ENCODE measurements at regions not wholly inside any gene's neighbourhood (a gene's known extent, or its start where the extent isn't known, plus 50 kb on each side); places are given as distances from the start of the nearest gene placed in this dataset.
"Not testable (repeated sequence)": the region's sequence is repeated elsewhere in the genome, so short reads cannot be mapped to it uniquely, and the experiment has no call there.

DNA sequence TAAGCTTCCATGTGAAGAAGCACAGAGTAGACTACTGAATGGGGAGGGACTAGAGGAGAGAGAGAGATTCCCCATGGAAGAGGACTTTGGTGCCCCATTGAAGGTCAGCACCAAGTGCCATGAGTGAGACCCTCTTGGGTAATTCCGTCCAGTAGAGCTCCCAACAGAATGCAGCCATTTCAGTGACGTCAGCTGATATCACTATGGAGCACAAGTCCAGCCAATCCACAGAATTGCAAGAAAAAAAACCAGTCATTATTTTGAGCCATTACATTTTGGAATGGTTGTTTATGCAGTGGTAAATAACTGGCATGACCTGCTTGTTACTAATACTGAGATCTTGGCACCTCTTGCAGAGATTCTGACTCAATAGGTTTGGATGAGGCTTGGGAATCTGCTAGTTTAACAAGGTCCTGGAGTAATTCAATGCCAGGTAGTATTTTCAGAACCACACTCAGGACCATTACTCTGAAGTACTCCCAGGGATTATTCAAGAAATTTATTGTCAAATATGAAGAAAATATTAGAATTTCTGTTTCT, 52.6 kb upstream of the SP8 start:
- no peak for DNase-seq (ENCODE audit: low read depth in 4 of 4, low spot score in 3 of 4)

DNA sequence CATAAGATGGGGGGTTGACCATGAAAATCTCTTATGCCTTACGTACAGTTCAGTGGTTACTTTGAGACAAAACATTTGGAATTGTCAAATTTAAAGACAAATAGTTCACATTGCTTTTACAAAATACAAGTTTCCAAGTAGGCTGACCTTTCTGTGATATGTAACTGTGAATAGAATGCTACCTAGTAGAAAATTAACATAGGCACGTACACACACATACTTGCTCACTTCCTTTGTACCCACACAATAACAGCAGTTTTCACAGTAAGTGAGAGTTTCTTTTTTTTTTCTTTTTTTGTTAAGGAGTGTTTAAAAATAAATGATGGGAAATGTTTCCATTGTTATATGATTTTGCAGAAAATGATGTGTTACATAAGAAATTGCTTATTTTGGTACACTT, 53.3 kb upstream of the SP8 start:
- no peak for DNase-seq (ENCODE audit: low read depth in 4 of 4, low spot score in 3 of 4)

DNA sequence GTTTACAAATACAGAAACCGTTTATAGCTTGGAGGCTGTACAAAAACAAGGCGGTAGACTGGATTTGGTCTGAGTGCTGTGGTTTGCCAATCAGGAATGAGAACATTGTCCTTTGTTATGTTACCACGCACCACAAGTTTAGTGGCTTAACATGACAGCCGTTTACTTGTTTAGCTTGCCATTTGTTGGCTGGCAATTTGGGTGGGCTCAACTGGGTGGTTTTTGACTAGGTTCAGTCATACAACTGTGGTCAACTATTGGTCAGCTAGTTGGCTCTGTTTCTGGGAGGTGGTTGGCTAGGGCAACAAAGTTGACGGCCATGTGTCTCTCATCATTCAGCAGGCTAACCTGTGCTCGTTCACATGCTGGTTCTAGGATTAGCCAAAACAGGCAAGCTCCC, 60.1 kb upstream of the SP8 start:
- no peak for DNase-seq (ENCODE audit: low read depth in 4 of 4, low spot score in 3 of 4)

DNA sequence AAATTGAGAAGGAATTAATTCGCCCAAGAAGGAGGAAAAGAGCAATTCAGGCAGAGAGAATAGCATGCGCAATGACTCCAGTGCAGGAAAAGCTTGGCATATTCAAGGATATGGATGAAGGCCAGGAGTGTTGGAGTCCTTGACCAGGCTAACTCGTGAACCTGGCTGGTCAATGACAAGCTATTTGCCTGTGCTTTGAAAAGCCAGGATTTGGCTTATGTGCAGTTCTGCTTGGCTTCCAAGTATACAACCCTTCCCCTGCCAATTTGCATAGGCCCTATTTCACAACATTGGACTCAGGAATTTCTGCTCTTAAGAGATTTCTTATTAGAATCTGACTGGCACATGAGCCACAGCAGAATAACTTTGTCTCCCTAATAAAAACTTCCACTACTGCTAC, 72.3 kb upstream of the SP8 start:
- no peak for DNase-seq (ENCODE audit: low read depth in 4 of 4, low spot score in 3 of 4)

DNA sequence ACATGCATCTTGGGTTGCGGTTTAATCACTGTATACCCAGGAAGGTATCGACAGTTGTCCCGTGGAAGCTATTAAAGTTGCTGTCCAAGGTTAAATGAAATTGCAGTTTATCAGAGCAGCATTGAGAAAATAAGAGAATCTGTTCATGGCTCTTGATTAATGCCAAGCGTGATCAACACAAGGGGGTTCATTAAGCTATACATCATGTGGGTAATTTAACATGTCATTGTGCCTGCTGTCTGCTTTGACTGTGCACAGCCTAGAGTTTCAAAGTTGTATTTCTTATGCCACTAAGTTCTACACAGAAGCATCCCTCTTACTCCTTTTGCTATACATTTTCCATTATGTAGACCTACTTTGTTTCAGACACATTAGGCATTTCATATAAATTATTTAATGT, 74.8 kb upstream of the SP8 start:
- DNase-seq (ENCODE audit: low read depth in 4 of 4, low spot score in 3 of 4) = no peak

DNA sequence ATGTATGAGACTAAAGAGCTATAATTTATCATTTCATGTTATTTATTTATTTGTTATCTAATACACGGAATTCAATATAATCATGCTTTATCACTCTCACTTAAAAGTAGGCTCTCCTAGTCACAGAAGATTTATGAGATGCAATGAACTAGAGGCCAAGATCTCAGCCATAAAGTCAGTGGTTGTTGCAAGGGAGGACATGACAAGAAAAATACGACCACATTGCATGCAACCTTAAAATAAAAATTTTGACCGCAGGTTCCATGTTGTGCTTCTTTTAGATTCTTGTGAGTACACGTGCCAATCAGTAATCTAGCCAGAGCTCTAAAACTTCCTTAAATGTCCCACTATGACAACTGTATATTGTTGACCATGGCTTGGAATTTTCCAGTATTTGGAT, 75.9 kb upstream of the SP8 start:
- DNase-seq (ENCODE audit: low read depth in 4 of 4, low spot score in 3 of 4) = no peak

DNA sequence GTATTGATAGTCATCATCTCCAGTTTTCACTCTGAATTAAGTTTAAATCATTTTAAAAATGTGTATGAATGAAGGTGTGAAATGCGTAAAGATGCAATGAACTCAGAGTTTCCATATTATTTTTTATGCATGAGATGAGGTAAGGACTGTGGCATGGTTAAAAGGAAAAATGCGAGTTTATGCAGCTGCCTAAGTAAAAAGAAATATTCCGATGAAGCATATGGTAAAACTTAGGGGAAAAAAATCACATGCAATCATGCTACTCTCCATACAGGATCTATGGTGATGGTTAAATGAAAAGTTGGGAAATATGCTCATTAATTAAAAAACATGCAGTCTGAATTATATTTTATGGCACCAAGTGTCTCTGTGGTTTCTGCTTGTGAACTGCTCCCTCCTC, 77.5 kb upstream of the SP8 start:
- no peak for DNase-seq (ENCODE audit: low read depth in 4 of 4, low spot score in 3 of 4)

DNA sequence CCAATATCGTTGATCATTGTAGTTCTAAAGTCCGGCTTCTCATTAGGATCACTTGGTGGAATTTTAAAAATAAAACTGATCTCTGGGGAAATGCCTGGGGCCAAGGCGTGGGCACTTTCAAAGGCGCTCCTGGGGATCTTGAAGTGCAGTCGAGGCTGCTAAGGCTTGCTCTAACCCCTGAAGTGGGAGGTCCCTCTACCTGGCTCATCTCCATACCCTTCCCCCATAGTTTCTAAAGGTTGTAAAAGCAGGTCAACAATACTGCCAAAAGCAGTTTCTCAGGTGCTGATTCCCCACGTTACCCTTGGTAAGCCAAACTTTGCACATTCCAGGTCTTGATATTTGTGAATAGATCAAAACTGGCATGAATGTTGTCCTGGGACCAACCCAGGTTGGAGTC, 79.0 kb upstream of the SP8 start:
- no peak for DNase-seq (ENCODE audit: low read depth in 4 of 4, low spot score in 3 of 4)

DNA sequence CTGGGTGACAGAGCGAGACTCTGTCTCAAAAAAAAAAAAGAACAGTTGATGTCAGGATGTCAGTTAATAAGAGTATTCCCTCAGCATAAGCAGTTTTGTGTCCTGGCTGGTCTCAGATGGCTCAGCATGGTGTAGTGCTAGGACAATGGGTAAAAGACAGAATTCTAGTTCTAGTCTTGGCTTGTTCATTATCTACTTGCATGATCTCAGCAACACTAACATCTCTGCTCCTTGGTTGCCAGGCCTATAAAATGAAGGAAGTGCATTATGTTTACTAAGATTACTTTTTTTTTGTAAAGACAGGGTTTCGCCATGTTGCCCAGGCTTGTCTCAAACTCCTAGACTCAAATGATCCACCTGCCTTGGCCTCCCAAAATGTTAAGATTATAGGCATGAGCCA, 84.3 kb upstream of the SP8 start:
- no peak for DNase-seq (ENCODE audit: low read depth in 4 of 4, low spot score in 3 of 4)

DNA sequence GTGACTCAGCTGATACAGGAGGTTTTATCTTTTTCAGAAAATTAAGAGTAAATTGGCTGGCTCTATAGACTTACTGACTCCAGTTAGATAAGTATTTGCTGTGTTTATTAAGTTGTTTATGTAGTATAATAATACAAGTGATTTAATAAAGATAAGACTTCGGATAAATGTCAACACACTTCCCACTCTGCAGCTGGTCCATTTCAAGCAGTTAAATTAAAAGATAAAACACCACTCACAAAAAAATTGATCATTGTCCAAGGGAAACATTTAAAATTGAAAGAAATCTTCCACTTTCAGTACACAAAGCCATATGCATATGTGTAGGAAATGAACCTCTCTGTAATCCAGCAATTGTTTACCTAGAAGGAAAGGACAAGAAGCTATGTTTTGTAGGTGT, 106.1 kb upstream of the SP8 start:
- peak in 2 of 4 donors; percentile 0 to 5 for DNase-seq (ENCODE audit: low read depth in 4 of 4, low spot score in 3 of 4)

DNA sequence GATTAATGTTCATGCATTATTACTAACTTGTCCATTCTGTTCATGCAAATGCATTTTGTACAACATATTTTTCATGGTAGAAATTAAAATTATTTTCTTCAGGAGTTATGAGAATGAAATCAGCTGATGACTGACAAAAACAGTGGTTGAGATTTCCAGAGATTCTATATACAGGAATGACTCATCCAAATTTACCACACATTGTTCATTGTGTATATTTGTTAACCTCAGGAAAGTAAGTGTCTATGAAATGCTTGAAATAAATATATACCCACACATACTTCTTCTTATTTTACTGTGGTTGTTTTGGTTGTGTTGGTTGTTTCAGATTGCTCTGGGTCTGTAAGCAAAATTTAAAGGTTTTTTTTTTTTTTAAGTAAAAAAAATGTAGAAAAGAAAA, 108.1 kb upstream of the SP8 start:
- DNase-seq (ENCODE audit: low read depth in 4 of 4, low spot score in 3 of 4) = no peak

DNA sequence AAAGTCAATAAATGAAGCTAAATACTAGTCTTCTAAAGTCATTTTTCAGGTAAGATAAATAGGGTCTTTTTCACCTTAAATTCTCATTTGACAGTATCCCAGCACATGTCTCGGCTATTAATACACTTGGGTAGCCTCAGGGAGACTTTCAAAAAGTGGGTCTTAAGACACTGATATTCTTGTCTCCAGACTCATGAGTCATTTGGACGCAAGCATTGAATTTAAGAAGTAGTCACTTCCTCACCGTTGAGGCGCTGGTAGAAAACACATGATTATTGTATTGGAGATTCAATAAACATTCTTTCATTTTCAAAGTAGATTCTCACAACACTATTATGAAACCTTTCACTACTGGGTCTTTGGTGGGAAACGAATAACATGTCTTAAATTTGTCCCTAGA, 108.9 kb upstream of the SP8 start:
- DNase-seq (ENCODE audit: low read depth in 4 of 4, low spot score in 3 of 4) = no peak

DNA sequence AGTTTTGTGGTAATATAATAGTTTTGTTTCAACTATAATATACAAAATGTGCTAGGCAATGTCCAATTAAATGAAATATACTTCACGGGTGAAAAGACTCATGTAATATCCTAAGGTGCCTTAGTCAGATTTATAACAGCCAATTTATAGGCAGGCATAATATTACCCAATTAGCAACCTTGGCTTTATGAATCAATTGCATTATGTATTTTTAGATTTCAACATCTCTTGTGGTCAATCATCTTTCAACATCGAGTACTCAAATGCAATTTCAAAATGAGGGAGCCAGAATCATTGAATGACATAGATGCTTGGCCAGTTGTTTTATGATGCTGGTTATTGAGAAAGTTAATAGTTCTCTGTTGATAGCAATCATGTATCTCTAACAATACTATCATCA, 110.3 kb upstream of the SP8 start:
- DNase-seq (ENCODE audit: low read depth in 4 of 4, low spot score in 3 of 4) = no peak

DNA sequence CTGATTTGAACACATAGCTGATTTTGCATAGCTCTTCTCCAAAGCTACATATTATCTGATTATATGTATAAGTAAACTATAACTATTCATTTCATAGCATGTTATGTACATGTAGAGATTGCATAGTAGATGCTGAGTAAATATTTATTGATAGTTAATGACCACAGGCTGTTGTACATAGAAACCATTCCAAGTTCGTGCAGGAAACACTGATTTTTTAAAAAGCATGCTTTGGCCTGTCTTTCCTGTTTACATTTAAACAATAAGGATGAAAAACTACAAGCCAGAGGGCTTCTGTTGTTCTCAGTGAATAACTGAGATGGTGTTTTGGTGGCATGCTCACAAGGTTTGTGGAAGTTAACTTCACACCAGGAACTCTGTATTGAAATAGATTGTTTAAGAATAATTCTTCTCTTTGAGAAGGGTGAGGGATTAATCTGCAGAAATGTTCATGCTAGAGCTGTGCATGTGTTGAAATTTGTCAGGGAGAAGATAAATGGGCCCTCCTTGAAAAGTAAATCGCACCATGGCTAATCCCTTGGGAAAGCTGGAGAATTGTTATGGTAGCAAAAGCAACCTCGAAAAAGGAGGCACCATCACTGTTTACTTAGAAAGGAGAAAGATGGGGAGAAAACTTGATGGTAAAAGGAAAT, 120.2 kb upstream of the SP8 start:
- no peak for DNase-seq (ENCODE audit: low read depth in 4 of 4, low spot score in 3 of 4)

DNA sequence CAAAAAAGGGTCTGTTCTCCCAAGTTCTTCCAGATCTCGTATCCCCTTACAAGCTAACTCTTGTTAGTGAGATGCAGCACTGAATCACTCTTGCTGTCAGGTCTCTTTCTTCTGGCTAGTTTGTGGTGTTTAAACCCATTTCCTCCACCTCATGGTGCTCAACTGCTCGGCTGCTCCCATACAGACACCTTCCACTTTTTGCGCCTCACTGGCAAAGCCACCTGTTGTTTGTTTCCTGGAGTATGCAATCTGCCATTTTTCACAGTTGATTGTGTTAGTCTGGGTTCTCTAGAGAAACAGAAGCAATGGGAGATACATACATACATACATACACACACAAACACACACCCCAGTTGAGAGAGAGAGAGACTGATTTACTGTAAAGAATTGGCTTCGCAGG, 124.4 kb upstream of the SP8 start:
- no peak for DNase-seq (ENCODE audit: low read depth in 4 of 4, low spot score in 3 of 4)

DNA sequence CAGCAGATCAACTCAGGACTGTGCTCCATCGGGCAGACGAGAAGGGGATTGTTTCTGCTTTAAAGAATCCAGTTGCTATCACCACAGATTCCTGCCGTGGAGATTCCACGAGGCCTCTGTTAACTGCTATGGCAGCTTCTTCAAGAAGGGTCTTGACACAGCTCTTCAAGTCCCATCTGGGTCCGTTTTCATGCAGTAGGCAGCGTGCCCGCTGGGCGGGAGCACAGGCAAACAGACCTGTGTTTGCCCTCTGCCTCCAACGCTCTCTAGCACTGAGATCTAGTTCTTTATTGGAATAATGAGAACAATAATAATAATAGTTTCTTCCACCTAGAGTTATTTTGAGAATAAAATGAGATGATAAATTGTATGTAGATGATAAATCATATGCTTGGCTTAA, 127.2 kb upstream of the SP8 start:
- DNase-seq (ENCODE audit: low read depth in 4 of 4, low spot score in 3 of 4) = no peak

DNA sequence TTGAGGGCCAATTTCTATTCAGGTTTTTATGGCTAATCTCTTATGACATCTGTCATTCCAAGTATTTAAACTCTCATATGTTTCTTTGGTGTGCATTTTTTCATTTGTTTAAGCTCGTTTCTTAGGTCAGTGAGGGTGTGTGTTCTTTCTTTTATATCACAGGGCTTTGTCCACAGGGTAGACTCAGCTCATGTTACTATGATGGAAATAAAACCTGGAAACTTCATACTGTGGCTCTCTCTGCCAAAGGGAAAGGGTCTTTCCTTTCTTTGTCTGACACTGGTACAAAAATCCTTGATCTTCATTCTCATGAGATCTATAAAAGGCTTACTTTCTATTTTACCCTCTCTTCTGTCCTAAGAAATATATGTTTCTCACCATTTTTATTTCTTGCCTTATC, 129.6 kb upstream of the SP8 start:
- DNase-seq (ENCODE audit: low read depth in 4 of 4, low spot score in 3 of 4) = no peak

DNA sequence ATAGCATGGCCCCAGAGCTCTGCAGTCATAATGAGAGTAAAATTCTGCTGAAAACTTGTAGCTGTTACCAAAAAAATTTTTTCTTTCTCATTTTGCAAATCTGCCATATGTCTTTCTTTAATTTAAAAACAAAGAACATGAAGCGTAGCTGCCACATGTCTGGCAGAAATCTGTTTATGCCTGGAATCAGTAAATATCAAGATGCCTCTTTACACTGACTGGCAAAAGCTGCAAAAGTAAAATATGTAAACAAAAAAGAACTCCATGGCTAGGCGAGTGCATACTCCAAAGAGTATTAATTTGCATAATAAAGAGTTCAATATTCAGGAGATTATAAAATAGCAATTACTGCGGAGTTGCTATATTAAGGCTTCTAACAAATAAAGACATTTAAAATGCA, 130.9 kb upstream of the SP8 start:
- DNase-seq (ENCODE audit: low read depth in 4 of 4, low spot score in 3 of 4) = no peak

DNA sequence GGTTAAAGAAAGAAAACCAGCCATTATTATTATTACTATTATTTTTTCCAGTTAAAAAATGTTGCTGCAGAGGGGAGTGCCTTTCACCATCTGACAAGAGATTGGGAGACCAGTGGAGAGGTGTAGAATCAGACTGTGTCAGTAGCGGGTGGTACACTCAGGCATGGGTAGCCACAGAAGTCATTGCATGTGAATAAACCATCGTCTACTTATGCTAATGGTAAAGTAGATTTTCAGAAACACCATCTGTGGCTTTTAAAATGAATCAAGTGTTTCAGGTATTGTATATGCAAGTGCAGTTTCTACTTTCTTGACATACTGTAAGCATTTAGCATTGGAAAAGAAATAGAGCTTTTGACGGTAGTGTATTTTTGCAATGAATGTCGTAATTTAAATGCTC, 131.5 kb upstream of the SP8 start:
- no peak for DNase-seq (ENCODE audit: low read depth in 4 of 4, low spot score in 3 of 4)

DNA sequence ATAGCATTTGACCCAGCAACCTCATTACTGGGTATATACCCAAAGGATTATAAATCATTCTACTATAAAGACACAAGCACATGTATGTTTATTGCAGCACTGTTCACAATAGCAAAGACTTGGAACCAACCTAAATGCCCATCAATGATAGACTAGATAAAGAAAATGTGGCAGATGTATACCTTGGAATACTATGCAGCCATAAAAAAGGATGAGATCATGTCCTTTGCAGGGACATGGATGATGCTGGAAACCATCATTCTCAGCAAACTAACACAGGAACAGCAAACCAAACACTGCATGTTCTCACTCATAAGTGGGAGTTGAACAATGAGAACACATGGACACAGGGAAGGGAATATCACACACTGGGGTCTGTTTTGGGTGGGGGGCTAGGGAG, 140.5 kb upstream of the SP8 start:
- DNase-seq (ENCODE audit: low read depth in 4 of 4, low spot score in 3 of 4) = not testable (repeated sequence)

DNA sequence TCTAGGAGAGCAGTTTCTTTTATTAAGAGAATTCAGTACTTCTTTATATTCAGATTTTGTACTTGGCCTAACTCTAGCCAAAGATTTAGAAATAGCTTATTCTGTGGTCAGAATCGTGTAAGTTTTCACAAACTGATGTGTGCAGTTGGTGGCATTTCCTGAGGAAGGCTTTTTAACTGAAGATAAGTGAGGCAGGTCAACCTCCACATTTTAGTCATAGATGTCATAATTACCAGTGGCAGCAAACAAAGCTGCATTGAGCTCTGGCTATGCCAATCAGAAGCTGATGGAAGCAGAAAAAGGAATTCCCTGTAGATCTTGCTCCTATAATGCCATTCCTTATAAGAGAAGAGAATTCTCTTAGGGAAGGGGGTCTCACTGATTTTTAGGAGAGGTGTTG, 141.3 kb upstream of the SP8 start:
- DNase-seq (ENCODE audit: low read depth in 4 of 4, low spot score in 3 of 4) = no peak

DNA sequence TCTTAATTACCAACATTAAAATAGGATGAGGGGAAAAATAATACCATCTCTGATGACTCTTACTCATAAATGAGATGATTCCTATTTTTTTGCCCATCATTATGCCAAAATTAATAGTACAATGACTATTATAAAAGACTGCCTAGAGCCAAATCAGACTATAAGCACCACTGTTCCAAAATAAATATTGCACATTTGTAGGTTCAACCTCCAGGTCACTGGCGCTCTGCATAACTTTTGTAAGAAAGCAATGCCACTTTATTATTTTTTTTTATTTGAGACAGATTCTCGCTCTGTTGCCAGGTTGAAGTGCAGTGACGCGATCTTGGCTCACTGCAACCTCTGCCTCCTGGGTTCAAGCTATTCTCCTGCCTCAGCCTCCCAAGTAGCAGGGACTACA, 142.5 kb upstream of the SP8 start:
- no peak for DNase-seq (ENCODE audit: low read depth in 4 of 4, low spot score in 3 of 4)

DNA sequence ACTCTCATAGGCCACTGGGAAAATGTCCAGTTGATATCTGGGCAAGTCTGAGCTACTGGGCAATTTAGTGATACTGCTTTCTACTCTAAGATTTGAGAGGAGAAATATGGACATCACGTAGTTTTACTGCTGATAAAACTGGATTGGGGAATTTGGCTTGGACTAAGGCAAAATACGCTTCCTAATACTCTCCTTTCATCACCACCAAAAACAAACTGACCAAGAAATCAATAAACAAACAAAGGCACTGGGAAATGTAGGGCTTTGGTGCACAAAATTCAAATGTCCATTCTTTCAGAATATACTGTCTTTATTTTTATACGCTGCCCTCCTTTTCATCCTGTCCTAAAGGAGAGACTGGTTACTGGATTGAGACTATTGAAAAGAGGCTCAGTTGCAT, 145.1 kb upstream of the SP8 start:
- DNase-seq (ENCODE audit: low read depth in 4 of 4, low spot score in 3 of 4) = no peak

Measured in left renal pelvis (tissue), 4 donors.